H1 (cell line): ENCODE measurements at regions not wholly inside any gene's neighbourhood (a gene's known extent, or its start where the extent isn't known, plus 50 kb on each side); places are given as distances from the start of the nearest gene placed in this dataset.

Source experiments
- CBX5 ChIP-seq: fragments of 300-800, 300-1000 bp; sonication (generic); IDR thresholded peaks from 2 replicates; pipeline ENCODE4 v1.7.1; 2016; ENCODE audit warnings: antibody characterized with exemption, low read length, low read depth
- CHD2 ChIP-seq: IDR thresholded peaks from 2 replicates; pipeline ENCODE4 v1.6.1; 2012; ENCODE audit warnings: low read length, improper control_type of control experiment
- HDAC6 ChIP-seq: IDR thresholded peaks from one replicate; pipeline ENCODE4 v1.7.1; 2012; ENCODE audit warnings: low read depth, mild to moderate bottlenecking, inconsistent platforms, low read length, moderate library complexity
- RAD21 ChIP-seq, 2 experiments: IDR thresholded peaks in 1 of 2; conservative IDR thresholded peaks in 1 of 2; 2 replicates each; pipeline ENCODE4 v1.6.1; 2011; ENCODE audit warnings: low read depth in 2 of 2, low read length in 2 of 2, improper control_type of control experiment in 1 of 2, inconsistent platforms in 1 of 2, mild to moderate bottlenecking in 1 of 2, moderate library complexity in 1 of 2
- RXRA ChIP-seq: IDR thresholded peaks from 2 replicates; pipeline ENCODE4 v1.6.1; 2011; ENCODE audit warnings: low read depth, mild to moderate bottlenecking, low read length, moderate library complexity; ENCODE audit not compliant: insufficient read depth
- SIRT6 ChIP-seq: IDR thresholded peaks from one replicate; pipeline ENCODE4 v1.7.1; 2012; ENCODE audit warnings: low read length, inconsistent platforms
- SIX5 ChIP-seq: IDR thresholded peaks from 2 replicates; pipeline ENCODE4 v1.6.1; 2011; ENCODE audit warnings: mild to moderate bottlenecking, low read depth, low read length
- SRF ChIP-seq: IDR thresholded peaks from 2 replicates; pipeline ENCODE4 v1.6.1; 2011; ENCODE audit warnings: mild to moderate bottlenecking, low read depth, low read length, moderate library complexity
- TBP ChIP-seq: IDR thresholded peaks from 2 replicates; pipeline ENCODE4 v1.6.1; 2011; ENCODE audit warnings: low read depth, low read length, improper control_type of control experiment
- TEAD4 ChIP-seq: IDR thresholded peaks from 2 replicates; pipeline ENCODE4 v1.6.1; 2012; ENCODE audit warnings: low read depth, low read length, inconsistent platforms, mixed read lengths
- TF ChIP-seq, protein P1 (sequence below): fragments of 300-600 bp; sonication (generic); IDR thresholded peaks from 2 replicates; pipeline ENCODE4 v1.7.1; 2012; ENCODE audit warnings: low read length, moderate library complexity, mild to moderate bottlenecking, inconsistent platforms; ENCODE audit not compliant: insufficient replicate concordance
- TF ChIP-seq, protein P2 (sequence below): IDR thresholded peaks from 2 replicates; pipeline ENCODE4 v1.6.1; 2011; ENCODE audit warnings: low read depth, mild to moderate bottlenecking, low read length; ENCODE audit not compliant: insufficient read depth

DNA sequence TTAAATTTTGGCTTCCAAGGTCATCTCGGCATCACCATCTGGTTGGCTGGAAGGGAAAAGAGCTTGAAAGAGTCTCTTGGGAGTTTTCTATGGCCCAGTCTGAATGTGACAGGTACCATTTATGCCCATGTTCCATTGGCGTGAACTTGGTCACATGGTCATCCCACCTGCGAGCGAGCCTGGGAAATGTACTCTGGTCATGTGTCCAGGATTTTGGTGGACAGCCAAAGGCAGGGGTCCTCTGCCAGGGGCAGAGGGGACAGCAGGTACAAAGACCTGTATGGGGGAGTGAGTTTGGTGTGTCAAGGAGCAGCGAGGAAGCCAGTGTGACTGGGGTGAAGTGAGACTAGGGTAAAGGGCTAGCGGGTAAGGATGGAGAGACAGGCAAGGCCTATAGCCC, 112.6 kb downstream of the CDC5L start (continued):
- TF ChIP-seq, protein P1, sequence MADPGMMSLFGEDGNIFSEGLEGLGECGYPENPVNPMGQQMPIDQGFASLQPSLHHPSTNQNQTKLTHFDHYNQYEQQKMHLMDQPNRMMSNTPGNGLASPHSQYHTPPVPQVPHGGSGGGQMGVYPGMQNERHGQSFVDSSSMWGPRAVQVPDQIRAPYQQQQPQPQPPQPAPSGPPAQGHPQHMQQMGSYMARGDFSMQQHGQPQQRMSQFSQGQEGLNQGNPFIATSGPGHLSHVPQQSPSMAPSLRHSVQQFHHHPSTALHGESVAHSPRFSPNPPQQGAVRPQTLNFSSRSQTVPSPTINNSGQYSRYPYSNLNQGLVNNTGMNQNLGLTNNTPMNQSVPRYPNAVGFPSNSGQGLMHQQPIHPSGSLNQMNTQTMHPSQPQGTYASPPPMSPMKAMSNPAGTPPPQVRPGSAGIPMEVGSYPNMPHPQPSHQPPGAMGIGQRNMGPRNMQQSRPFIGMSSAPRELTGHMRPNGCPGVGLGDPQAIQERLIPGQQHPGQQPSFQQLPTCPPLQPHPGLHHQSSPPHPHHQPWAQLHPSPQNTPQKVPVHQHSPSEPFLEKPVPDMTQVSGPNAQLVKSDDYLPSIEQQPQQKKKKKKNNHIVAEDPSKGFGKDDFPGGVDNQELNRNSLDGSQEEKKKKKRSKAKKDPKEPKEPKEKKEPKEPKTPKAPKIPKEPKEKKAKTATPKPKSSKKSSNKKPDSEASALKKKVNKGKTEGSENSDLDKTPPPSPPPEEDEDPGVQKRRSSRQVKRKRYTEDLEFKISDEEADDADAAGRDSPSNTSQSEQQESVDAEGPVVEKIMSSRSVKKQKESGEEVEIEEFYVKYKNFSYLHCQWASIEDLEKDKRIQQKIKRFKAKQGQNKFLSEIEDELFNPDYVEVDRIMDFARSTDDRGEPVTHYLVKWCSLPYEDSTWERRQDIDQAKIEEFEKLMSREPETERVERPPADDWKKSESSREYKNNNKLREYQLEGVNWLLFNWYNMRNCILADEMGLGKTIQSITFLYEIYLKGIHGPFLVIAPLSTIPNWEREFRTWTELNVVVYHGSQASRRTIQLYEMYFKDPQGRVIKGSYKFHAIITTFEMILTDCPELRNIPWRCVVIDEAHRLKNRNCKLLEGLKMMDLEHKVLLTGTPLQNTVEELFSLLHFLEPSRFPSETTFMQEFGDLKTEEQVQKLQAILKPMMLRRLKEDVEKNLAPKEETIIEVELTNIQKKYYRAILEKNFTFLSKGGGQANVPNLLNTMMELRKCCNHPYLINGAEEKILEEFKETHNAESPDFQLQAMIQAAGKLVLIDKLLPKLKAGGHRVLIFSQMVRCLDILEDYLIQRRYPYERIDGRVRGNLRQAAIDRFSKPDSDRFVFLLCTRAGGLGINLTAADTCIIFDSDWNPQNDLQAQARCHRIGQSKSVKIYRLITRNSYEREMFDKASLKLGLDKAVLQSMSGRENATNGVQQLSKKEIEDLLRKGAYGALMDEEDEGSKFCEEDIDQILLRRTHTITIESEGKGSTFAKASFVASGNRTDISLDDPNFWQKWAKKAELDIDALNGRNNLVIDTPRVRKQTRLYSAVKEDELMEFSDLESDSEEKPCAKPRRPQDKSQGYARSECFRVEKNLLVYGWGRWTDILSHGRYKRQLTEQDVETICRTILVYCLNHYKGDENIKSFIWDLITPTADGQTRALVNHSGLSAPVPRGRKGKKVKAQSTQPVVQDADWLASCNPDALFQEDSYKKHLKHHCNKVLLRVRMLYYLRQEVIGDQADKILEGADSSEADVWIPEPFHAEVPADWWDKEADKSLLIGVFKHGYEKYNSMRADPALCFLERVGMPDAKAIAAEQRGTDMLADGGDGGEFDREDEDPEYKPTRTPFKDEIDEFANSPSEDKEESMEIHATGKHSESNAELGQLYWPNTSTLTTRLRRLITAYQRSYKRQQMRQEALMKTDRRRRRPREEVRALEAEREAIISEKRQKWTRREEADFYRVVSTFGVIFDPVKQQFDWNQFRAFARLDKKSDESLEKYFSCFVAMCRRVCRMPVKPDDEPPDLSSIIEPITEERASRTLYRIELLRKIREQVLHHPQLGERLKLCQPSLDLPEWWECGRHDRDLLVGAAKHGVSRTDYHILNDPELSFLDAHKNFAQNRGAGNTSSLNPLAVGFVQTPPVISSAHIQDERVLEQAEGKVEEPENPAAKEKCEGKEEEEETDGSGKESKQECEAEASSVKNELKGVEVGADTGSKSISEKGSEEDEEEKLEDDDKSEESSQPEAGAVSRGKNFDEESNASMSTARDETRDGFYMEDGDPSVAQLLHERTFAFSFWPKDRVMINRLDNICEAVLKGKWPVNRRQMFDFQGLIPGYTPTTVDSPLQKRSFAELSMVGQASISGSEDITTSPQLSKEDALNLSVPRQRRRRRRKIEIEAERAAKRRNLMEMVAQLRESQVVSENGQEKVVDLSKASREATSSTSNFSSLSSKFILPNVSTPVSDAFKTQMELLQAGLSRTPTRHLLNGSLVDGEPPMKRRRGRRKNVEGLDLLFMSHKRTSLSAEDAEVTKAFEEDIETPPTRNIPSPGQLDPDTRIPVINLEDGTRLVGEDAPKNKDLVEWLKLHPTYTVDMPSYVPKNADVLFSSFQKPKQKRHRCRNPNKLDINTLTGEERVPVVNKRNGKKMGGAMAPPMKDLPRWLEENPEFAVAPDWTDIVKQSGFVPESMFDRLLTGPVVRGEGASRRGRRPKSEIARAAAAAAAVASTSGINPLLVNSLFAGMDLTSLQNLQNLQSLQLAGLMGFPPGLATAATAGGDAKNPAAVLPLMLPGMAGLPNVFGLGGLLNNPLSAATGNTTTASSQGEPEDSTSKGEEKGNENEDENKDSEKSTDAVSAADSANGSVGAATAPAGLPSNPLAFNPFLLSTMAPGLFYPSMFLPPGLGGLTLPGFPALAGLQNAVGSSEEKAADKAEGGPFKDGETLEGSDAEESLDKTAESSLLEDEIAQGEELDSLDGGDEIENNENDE = no peak
- TF ChIP-seq RAD21 (IDR thresholded peaks at IDR 0.05 in 1 of 2, conservative IDR thresholded peaks at IDR 0.05 in 1 of 2; ENCODE audit: low read depth in 2 of 2, low read length in 2 of 2) = no peak
- no peak for TF ChIP-seq TBP
- TF ChIP-seq SIRT6 = no peak
- no peak for TF ChIP-seq CHD2
- no peak for TF ChIP-seq SRF
- TF ChIP-seq SIX5 = no peak
- TF ChIP-seq HDAC6 = no peak
- TF ChIP-seq CBX5 = no peak
- TF ChIP-seq RXRA = no peak
- TF ChIP-seq, protein P2, sequence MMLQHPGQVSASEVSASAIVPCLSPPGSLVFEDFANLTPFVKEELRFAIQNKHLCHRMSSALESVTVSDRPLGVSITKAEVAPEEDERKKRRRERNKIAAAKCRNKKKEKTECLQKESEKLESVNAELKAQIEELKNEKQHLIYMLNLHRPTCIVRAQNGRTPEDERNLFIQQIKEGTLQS = no peak
- no peak for TF ChIP-seq TEAD4
